NCI-H2196 (cell line): ENCODE measurements at regions not wholly inside any gene's neighbourhood (a gene's known extent, or its start where the extent isn't known, plus 50 kb on each side); places are given as distances from the start of the nearest gene placed in this dataset.

Experiments
- DNase-seq: peaks from one replicate; lab custom pipeline; 2025; ENCODE audit not compliant: unreplicated experiment; lab: John Stamatoyannopoulos, UW

DNA sequence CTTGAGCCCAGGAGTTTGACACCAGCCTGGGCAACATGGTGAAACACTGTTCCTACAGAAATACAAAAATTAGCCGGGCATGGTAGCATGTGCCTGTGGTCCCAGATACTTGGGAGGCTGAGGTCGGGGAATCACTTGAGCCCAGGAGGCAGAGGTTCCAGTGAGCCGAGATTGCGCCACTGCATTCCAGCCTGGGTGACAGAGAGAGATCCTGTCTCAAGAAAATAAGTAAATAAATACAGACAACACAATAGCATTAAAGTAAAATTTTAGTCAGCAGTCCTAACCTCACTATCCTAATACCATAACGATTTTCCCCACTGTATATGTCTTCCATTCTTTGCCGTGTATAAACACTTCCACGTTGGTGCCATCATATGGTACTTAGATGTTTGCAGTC, 83.0 kb upstream of the MBOAT2 start:
- DNase-seq = no peak

GRCh38 chr2:9085353-9085752, 81.9 kb upstream of the MBOAT2 start:
- DNase-seq = no peak

GRCh38 chr2:9083287-9083686, 79.8 kb upstream of the MBOAT2 start:
- no peak for DNase-seq

DNA sequence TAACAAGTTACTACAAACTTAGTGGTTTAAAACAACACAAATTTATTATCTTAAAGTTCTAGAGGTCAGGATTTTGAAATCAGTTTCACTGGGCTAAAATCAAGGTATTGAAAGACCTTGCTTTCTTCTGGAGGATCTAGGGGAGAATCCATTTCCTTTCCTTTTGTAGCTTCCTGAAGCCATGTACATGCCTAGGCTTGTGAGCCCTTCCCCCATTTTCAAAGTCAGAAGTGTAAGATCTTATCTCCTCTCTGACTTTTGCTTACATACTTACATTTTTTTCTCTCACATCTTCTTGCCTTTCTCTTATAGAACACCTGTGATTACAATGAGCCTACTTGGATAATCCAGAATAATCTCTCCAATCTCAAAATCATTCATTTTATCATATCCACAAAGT, 78.7 kb upstream of the MBOAT2 start:
- DNase-seq = no peak

DNA sequence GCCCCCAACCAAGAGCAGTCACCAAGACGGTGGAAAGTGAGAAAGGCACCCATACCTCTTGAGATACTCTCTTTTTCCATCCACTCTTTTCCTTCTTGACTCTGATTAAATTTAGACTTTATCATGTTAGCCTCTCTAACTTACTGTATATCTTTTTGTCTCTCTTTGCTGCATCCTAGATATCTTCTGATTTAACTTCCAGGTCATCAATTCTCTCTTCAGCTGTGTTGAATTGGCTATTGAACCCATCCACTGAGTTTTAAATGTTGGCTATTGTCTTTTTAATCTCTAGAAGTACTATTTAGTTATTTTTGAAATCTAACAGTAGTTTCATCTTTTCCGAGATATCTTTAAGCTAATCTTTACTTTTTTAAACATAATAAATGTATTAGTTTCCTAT, 78.3 kb upstream of the MBOAT2 start:
- DNase-seq = no peak

- DNase-seq = no peak
Observed at GRCh38 chr2:9078405-9078804, 74.9 kb upstream of the MBOAT2 start.

DNA sequence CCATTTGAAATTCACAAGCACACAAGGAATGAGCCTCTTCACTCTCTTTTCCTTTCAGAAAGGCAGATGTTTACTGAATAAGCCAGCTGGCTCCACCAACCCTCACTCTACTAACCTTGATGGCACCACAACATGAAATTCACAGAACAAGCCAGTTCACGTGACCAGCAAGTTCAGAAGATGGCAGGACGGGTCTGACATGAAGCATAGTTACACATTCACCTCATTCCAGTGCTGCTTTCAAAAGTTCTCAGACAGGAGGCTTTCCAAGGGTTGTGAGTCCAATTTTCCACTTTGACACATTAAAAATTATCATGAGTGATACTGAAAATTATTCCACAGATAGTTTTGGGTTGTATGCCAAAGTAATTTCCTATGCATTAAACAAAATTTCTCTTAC, 74.2 kb upstream of the MBOAT2 start:
- no peak for DNase-seq

DNA sequence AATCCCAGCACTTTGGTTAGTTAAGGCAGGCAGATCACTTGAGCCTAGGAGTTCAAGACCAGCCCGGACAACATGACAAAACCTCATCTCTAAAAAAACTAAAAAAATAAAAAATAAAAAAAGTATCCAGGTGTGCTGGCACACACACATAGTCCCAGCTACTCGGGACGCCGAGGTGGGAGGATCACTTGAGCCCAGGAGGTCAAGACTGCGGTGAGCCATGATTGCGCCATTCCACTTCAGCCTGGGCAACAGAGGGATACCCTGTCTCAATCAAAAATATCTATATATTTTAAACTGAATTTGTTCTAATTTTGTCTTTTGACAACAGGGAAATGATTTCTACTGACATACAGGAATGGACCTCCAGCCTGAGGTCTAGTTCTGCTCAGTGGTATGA, 73.3 kb upstream of the MBOAT2 start:
- DNase-seq = no peak

GRCh38 chr2:9076210-9076609, 72.7 kb upstream of the MBOAT2 start:
- DNase-seq = no peak

- DNase-seq = no peak
Observed at GRCh38 chr2:9074930-9075329, 71.4 kb upstream of the MBOAT2 start.

- DNase-seq = no peak
Observed at GRCh38 chr2:9071584-9072124, 68.2 kb upstream of the MBOAT2 start.

GRCh38 chr2:9071032-9071431, 67.5 kb upstream of the MBOAT2 start:
- peak; percentile 27 for DNase-seq

- no peak for DNase-seq
Observed at GRCh38 chr2:9069543-9069942, 66.1 kb upstream of the MBOAT2 start.

DNA sequence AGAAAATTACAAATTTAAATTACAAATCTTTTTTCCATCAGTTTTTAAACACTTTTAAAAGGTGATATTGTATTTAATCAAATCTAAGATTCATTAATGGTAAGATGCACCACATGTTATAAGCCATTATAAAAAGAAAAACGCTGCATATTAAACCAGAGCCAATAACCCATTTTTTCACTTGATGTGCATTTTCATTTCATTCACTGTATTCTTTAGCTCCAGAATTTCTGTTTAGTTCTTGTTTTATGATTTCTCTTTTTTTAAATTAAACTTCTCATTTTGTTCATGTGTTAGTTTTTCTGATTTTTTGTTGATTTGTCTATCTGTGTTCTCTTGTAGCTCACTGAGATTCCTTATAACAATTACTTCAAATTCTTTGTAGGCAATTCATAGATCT, 62.4 kb upstream of the MBOAT2 start:
- no peak for DNase-seq

- DNase-seq = no peak
Observed at GRCh38 chr2:9063023-9063606, 59.6 kb upstream of the MBOAT2 start.

GRCh38 chr2:9060819-9061218, 57.3 kb upstream of the MBOAT2 start:
- DNase-seq = no peak

DNA sequence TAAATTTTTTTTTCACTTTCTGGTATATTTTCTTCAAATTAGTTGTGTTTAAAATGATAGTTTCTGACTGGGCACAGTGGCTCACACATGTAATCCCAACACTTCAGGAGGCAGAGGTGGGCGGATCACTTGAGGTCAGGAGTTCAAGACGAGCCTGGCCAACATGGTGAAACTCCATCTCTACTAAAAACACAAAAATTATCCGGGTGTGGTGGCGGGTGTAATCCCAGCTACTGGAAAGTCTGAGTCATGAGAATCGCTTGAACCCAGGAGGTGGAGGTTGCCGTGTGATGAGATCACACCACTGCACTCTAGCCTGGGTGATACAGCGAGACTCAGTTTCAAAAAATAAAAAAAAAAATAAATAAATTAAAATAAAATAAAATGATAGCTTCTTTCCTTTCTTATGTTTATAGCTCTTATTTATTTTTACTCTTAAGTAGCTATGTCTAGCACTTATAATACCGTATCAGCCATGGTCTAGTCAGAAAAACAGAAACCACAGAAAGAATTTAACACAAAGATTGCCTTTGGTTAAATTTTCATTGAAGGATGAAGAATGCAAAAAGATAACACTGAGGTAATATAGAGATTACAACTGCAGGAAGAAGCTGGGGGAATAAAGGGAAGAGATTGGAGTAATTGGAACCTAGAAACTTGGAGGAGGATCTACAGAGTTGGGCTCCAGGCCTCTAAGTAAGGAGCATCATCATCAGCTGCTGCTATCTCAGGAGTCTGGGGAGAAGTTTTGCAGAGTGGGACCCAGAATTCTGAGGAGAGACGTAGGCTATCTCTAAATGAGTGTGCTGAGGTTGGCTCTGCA, 54.7 kb upstream of the MBOAT2 start:
- no peak for DNase-seq

GRCh38 chr2:9055471-9055870, 52.0 kb upstream of the MBOAT2 start:
- DNase-seq = no peak

GRCh38 chr2:9053534-9053931, 50.0 kb upstream of the MBOAT2 start:
- no peak for DNase-seq
